HEK293 (cell line): ENCODE measurements at regions not wholly inside any gene's neighbourhood (a gene's known extent, or its start where the extent isn't known, plus 50 kb on each side); places are given as distances from the start of the nearest gene placed in this dataset.

ENCODE experiments used
- CTCF ChIA-PET: fragments of 350-600 bp; formaldehyde crosslinking; extraction: SDS; loops from one replicate; lab custom pipeline; 2021; ENCODE audit warnings: antibody characterized with exemption; lab: Yijun Ruan, JAX
- POLR2A ChIA-PET: fragments of 300-600 bp; formaldehyde crosslinking; extraction: SDS; loops from one replicate; lab custom pipeline; 2020; ENCODE audit warnings: antibody characterized with exemption, inconsistent platforms; lab: Yijun Ruan, JAX
- H3K27ac ChIP-seq: fragments of 200-500 bp; sonication (Bioruptor generic); 2 replicates; pipeline ENCODE4 v1.5.1; 2014; ENCODE audit warnings: low read depth, low read length, control low read depth, inconsistent platforms; ENCODE audit errors: extremely low read depth
- H3K36me3 ChIP-seq, 2 experiments: fragments of 200-500 bp in 1 of 2; sonication (Bioruptor generic) in 1 of 2; 1 replicate in 1 of 2; 2 replicates in 1 of 2; pipeline ENCODE4 v1.5.1; 2014 to 2017; ENCODE audit warnings: inconsistent platforms in 2 of 2, low read length in 2 of 2; ENCODE audit not compliant: control insufficient read depth in 2 of 2, insufficient read depth in 1 of 2
- H3K4me1 ChIP-seq: fragments of 200-500 bp; sonication (Bioruptor generic); 2 replicates; pipeline ENCODE4 v1.5.1; 2014; ENCODE audit warnings: mild to moderate bottlenecking, low read length, inconsistent platforms; ENCODE audit not compliant: control insufficient read depth, insufficient read depth
- H3K4me3 ChIP-seq: 2 replicates; pipeline ENCODE4 v1.5.1; 2011; ENCODE audit warnings: low read depth, mild to moderate bottlenecking, control low read depth, low read length, moderate library complexity
- H3K9me3 ChIP-seq: fragments of 200-500 bp; sonication (Bioruptor generic); 2 replicates; pipeline ENCODE4 v1.5.1; 2014; ENCODE audit warnings: low read depth, low read length, inconsistent platforms; ENCODE audit not compliant: control insufficient read depth, insufficient read depth
- GFI1B ChIP-seq: fragments of 450-650 bp; formaldehyde crosslinking; IDR thresholded peaks from 2 replicates; pipeline ENCODE4 v1.5.1; 2016; ENCODE audit warnings: missing biosample characterization, missing genetic modification characterization
- ZIC2 ChIP-seq: fragments of 450-650 bp; formaldehyde crosslinking; IDR thresholded peaks from 2 replicates; pipeline ENCODE4 v1.5.1; 2016; ENCODE audit warnings: missing biosample characterization, missing genetic modification characterization
- ZNF148 ChIP-seq: fragments of 450-650 bp; formaldehyde crosslinking; IDR thresholded peaks from 2 replicates; pipeline ENCODE4 v1.5.0; 2017; ENCODE audit warnings: missing biosample characterization, missing genetic modification characterization, borderline replicate concordance
- ZNF221 ChIP-seq: fragments of 450-650 bp; formaldehyde crosslinking; IDR thresholded peaks from 2 replicates; pipeline ENCODE4 v1.5.1; 2017; ENCODE audit warnings: missing biosample characterization, missing genetic modification characterization, borderline replicate concordance
- ZNF280D ChIP-seq: fragments of 450-650 bp; formaldehyde crosslinking; IDR thresholded peaks from 2 replicates; pipeline ENCODE4 v1.5.1; 2016; ENCODE audit warnings: missing biosample characterization, missing genetic modification characterization
- ZNF292 ChIP-seq: fragments of 450-650 bp; formaldehyde crosslinking; IDR thresholded peaks from 2 replicates; pipeline ENCODE4 v1.5.1; 2016; ENCODE audit warnings: low read depth, missing biosample characterization, missing genetic modification characterization, borderline replicate concordance
- ZNF391 ChIP-seq: fragments of 450-650 bp; formaldehyde crosslinking; IDR thresholded peaks from 2 replicates; pipeline ENCODE4 v1.5.1; 2016; ENCODE audit warnings: low read depth, missing biosample characterization, missing genetic modification characterization, borderline replicate concordance
- ZNF510 ChIP-seq: fragments of 450-650 bp; formaldehyde crosslinking; IDR thresholded peaks from 2 replicates; pipeline ENCODE4 v1.5.1; 2018; ENCODE audit warnings: mild to moderate bottlenecking, missing genetic modification characterization, missing biosample characterization; ENCODE audit not compliant: insufficient replicate concordance
- ZNF513 ChIP-seq: fragments of 450-650 bp; IDR thresholded peaks from 2 replicates; pipeline ENCODE4 v1.5.1; 2018; ENCODE audit warnings: missing biosample characterization, missing genetic modification characterization
- ZNF530 ChIP-seq: fragments of 450-650 bp; formaldehyde crosslinking; IDR thresholded peaks from 2 replicates; pipeline ENCODE4 v1.5.1; 2016; ENCODE audit warnings: low read depth, missing biosample characterization, missing genetic modification characterization
- ZNF560 ChIP-seq: fragments of 450-650 bp; formaldehyde crosslinking; IDR thresholded peaks from 2 replicates; pipeline ENCODE4 v1.5.1; 2017; ENCODE audit warnings: missing biosample characterization, missing genetic modification characterization, borderline replicate concordance
- ZNF610 ChIP-seq: fragments of 450-650 bp; formaldehyde crosslinking; IDR thresholded peaks from 2 replicates; pipeline ENCODE4 v1.5.1; 2016; ENCODE audit warnings: missing biosample characterization, missing genetic modification characterization, borderline replicate concordance
- ZNF707 ChIP-seq: fragments of 450-650 bp; formaldehyde crosslinking; IDR thresholded peaks from 2 replicates; pipeline ENCODE4 v1.5.1; 2016; ENCODE audit warnings: missing biosample characterization, missing genetic modification characterization
- ZNF843 ChIP-seq: fragments of 450-650 bp; formaldehyde crosslinking; IDR thresholded peaks from 2 replicates; pipeline ENCODE4 v1.5.1; 2016; ENCODE audit warnings: missing biosample characterization, missing genetic modification characterization
- ZSCAN5A ChIP-seq: fragments of 450-650 bp; formaldehyde crosslinking; IDR thresholded peaks from 2 replicates; pipeline ENCODE4 v1.5.1; 2016; ENCODE audit warnings: missing biosample characterization, missing genetic modification characterization
- TF ChIP-seq, protein P1 (sequence below): fragments of 450-650 bp; formaldehyde crosslinking; IDR thresholded peaks from 2 replicates; pipeline ENCODE4 v1.5.1; 2016; ENCODE audit warnings: missing biosample characterization, missing genetic modification characterization
- TF ChIP-seq, protein P2 (sequence below): fragments of 450-650 bp; formaldehyde crosslinking; IDR thresholded peaks from 2 replicates; pipeline ENCODE4 v1.5.1; 2017; ENCODE audit warnings: missing biosample characterization, missing genetic modification characterization
- TF ChIP-seq, protein P3 (sequence below): fragments of 450-650 bp; formaldehyde crosslinking; optimal IDR thresholded peaks from 2 replicates; pipeline ENCODE3; 2016; ENCODE audit warnings: missing biosample characterization, mild to moderate bottlenecking, missing genetic modification characterization
- TF ChIP-seq, protein P4 (sequence below): fragments of 450-650 bp; formaldehyde crosslinking; IDR thresholded peaks from 2 replicates; pipeline ENCODE4 v1.5.1; 2016; ENCODE audit warnings: missing biosample characterization, missing genetic modification characterization

GRCh38 chr1:14100919-14101318 is 400.9 kb downstream of the PRDM2 start (continued):
- TF ChIP-seq ZNF560 (tag by site-specific recombination) (no peak), ZNF610 (tag by site-specific recombination) (no peak)

DNA sequence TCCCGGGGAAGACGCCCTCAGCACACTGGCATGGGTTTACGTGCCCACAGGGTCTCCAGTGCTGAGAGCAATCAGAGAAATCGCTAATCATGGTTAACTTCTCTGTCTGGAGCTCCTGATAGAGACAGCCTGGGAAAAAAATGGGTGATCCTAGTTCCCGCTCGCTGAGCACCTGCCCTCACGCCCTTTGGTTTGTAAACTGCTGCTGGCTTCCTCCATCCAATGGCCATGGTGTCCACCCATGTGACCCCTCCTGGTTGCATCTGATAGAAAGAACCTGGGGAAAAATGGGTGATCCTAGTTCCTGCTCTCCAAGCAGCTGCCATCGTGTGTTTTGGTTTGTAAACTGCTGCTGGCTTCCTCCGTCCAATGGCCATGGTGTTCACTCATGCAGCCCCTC is 402.2 kb downstream of the PRDM2 start:
- no peak overlapping the region for H3K27ac ChIP-seq
- H3K36me3 ChIP-seq: no peaks in the 10 kb centered on the region
- ChIA-PET POLR2A (no interaction called here), CTCF (interaction anchor here (0.6 to 1.5 kb wide), 2 partner anchors 8 to 142 kb away, joined by 3 read pairs; no protein-coding TSS in a partner anchor)
- H3K9me3 ChIP-seq: no peaks in the 10 kb centered on the region
- H3K4me1 ChIP-seq: no peaks in the 10 kb centered on the region
- no peak overlapping the region for H3K4me3 ChIP-seq
- no peak for TF ChIP-seq ZNF843 (tag by site-specific recombination)
- no peak for TF ChIP-seq ZSCAN5A (tag by site-specific recombination)
- TF ChIP-seq GFI1B (tag by site-specific recombination): no peak
- TF ChIP-seq ZNF221 (tag by site-specific recombination): no peak
- TF ChIP-seq ZNF510 (tag by site-specific recombination): no peak
- TF ChIP-seq, protein P1, sequence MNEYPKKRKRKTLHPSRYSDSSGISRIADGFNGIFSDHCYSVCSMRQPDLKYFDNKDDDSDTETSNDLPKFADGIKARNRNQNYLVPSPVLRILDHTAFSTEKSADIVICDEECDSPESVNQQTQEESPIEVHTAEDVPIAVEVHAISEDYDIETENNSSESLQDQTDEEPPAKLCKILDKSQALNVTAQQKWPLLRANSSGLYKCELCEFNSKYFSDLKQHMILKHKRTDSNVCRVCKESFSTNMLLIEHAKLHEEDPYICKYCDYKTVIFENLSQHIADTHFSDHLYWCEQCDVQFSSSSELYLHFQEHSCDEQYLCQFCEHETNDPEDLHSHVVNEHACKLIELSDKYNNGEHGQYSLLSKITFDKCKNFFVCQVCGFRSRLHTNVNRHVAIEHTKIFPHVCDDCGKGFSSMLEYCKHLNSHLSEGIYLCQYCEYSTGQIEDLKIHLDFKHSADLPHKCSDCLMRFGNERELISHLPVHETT (tag by site-specific recombination): no peak
- TF ChIP-seq ZNF391 (tag by site-specific recombination): no peak
- no peak for TF ChIP-seq ZNF148 (tag by site-specific recombination)
- TF ChIP-seq ZNF530 (tag by site-specific recombination): no peak
- TF ChIP-seq, protein P2, sequence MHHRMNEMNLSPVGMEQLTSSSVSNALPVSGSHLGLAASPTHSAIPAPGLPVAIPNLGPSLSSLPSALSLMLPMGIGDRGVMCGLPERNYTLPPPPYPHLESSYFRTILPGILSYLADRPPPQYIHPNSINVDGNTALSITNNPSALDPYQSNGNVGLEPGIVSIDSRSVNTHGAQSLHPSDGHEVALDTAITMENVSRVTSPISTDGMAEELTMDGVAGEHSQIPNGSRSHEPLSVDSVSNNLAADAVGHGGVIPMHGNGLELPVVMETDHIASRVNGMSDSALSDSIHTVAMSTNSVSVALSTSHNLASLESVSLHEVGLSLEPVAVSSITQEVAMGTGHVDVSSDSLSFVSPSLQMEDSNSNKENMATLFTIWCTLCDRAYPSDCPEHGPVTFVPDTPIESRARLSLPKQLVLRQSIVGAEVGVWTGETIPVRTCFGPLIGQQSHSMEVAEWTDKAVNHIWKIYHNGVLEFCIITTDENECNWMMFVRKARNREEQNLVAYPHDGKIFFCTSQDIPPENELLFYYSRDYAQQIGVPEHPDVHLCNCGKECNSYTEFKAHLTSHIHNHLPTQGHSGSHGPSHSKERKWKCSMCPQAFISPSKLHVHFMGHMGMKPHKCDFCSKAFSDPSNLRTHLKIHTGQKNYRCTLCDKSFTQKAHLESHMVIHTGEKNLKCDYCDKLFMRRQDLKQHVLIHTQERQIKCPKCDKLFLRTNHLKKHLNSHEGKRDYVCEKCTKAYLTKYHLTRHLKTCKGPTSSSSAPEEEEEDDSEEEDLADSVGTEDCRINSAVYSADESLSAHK (tag by site-specific recombination): no peak
- TF ChIP-seq, protein P3, sequence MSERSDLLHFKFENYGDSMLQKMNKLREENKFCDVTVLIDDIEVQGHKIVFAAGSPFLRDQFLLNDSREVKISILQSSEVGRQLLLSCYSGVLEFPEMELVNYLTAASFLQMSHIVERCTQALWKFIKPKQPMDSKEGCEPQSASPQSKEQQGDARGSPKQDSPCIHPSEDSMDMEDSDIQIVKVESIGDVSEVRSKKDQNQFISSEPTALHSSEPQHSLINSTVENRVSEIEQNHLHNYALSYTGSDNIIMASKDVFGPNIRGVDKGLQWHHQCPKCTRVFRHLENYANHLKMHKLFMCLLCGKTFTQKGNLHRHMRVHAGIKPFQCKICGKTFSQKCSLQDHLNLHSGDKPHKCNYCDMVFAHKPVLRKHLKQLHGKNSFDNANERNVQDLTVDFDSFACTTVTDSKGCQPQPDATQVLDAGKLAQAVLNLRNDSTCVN (tag by site-specific recombination): no peak
- TF ChIP-seq, protein P4, sequence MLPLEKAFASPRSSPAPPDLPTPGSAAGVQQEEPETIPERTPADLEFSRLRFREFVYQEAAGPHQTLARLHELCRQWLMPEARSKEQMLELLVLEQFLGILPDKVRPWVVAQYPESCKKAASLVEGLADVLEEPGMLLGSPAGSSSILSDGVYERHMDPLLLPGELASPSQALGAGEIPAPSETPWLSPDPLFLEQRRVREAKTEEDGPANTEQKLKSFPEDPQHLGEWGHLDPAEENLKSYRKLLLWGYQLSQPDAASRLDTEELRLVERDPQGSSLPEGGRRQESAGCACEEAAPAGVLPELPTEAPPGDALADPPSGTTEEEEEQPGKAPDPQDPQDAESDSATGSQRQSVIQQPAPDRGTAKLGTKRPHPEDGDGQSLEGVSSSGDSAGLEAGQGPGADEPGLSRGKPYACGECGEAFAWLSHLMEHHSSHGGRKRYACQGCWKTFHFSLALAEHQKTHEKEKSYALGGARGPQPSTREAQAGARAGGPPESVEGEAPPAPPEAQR (tag by site-specific recombination): no peak
- TF ChIP-seq ZNF707: no peak
- TF ChIP-seq ZIC2 (tag by site-specific recombination): no peak
- no peak for TF ChIP-seq ZNF292 (tag by site-specific recombination)
- no peak for TF ChIP-seq ZNF513 (tag by site-specific recombination)
- no peak for TF ChIP-seq ZNF280D (tag by site-specific recombination)
- TF ChIP-seq, all 188 proteins: peak for 0
